Endothelial cell of umbilical vein (primary cell): ENCODE measurements at regions not wholly inside any gene's neighbourhood (a gene's known extent, or its start where the extent isn't known, plus 50 kb on each side); places are given as distances from the start of the nearest gene placed in this dataset.

Source experiments
- BruUV-seq: library from RNA; stranded (reverse); fragments of 400-500 nt; replicated peaks from 2 replicates; lab custom pipeline; 2021; lab: Mats Ljungman, UMichigan
- CTCF ChIA-PET: fragments of 300-600, 350-600 bp; sonication (Branson Sonifier 250); formaldehyde crosslinking; loops from one replicate; lab custom pipeline; 2021; ENCODE audit warnings: antibody characterized with exemption, inconsistent platforms; lab: Charles Lee
- POLR2A ChIA-PET: fragments of 300-600, 350-600 bp; sonication (Branson Sonifier 250); formaldehyde crosslinking; loops from one replicate; lab custom pipeline; 2021; ENCODE audit warnings: antibody characterized with exemption, inconsistent platforms; lab: Charles Lee
- DNase-seq: peaks from one replicate; pipeline ENCODE4 v3.0.0-alpha.2; 2011; ENCODE audit warnings: low read depth, low spot score
- FAIRE-seq: peaks from 2 replicates; lab custom pipeline; 2011; peaks lifted over from hg19 to GRCh38; lab: Jason Lieb, UNC
- H2AFZ ChIP-seq: 2 replicates; pipeline ENCODE4 v1.6.0; 2012; ENCODE audit warnings: low read depth, low read length, control low read depth, inconsistent platforms
- H3K27ac ChIP-seq: 2 replicates; pipeline ENCODE4 v1.5.1; 2011; ENCODE audit warnings: low read depth, mild to moderate bottlenecking, control low read depth, low read length, moderate library complexity; ENCODE audit not compliant: insufficient read depth
- H3K27me3 ChIP-seq, 2 experiments: 2 replicates each; pipeline versions ENCODE4 v1.6.0 to v1.6.1; 2011; ENCODE audit warnings: low read length in 2 of 2, mixed read lengths in 1 of 2; ENCODE audit not compliant: control insufficient read depth in 2 of 2, insufficient read depth in 2 of 2
- H3K36me3 ChIP-seq, 2 experiments: 2 replicates in 1 of 2; 3 replicates in 1 of 2; pipeline ENCODE4 v1.5.1; 2011; ENCODE audit warnings: low read length in 2 of 2, mild to moderate bottlenecking in 1 of 2, moderate library complexity in 1 of 2; ENCODE audit not compliant: control insufficient read depth in 2 of 2, insufficient read depth in 2 of 2; ENCODE audit errors: extremely low read depth in 1 of 2
- H3K4me1 ChIP-seq: 3 replicates; pipeline ENCODE4 v1.5.1; 2011; ENCODE audit warnings: mild to moderate bottlenecking, low read length; ENCODE audit not compliant: control insufficient read depth, insufficient read depth; ENCODE audit errors: extremely low read depth
- H3K4me2 ChIP-seq: 2 replicates; pipeline ENCODE4 v1.6.1; 2011; ENCODE audit warnings: low read length, control low read depth, mixed read lengths; ENCODE audit not compliant: insufficient read depth
- H3K4me3 ChIP-seq, 3 experiments: fragments of 200-600 bp in 1 of 3; sonication (generic), shearing (Covaris generic) in 1 of 3; replicated peaks in 1 of 3; 2 replicates each; pipeline ENCODE4 v1.5.1; 2011 to 2016; ENCODE audit warnings: control low read depth in 3 of 3, low read length in 3 of 3, mild to moderate bottlenecking in 2 of 3, inconsistent platforms in 1 of 3, low read depth in 1 of 3, moderate library complexity in 1 of 3; ENCODE audit not compliant: insufficient read depth in 1 of 3
- H3K79me2 ChIP-seq: 2 replicates; pipeline ENCODE4 v1.6.0; 2012; ENCODE audit warnings: low read length, inconsistent platforms; ENCODE audit not compliant: control insufficient read depth, insufficient read depth
- H3K9ac ChIP-seq: replicated peaks from 2 replicates; pipeline ENCODE3; 2011; ENCODE audit warnings: low read length, control low read depth; ENCODE audit not compliant: insufficient read depth; ENCODE audit errors: extremely low read depth
- H3K9me1 ChIP-seq: replicated peaks from 3 replicates; pipeline ENCODE4 v1.6.0; 2011; ENCODE audit warnings: mild to moderate bottlenecking, low read length; ENCODE audit not compliant: control insufficient read depth, insufficient read depth; ENCODE audit errors: extremely low read depth
- H3K9me3 ChIP-seq: replicated peaks from 2 replicates; pipeline ENCODE4 v1.5.1; 2012; ENCODE audit warnings: low read length, inconsistent platforms; ENCODE audit not compliant: control insufficient read depth, insufficient read depth
- H4K20me1 ChIP-seq: replicated peaks from 2 replicates; pipeline ENCODE3; 2011; ENCODE audit warnings: mild to moderate bottlenecking, low read length; ENCODE audit not compliant: control insufficient read depth, insufficient read depth; ENCODE audit errors: extremely low read depth
- CTCF ChIP-seq, 2 donors: IDR thresholded peaks; 1 replicate in 1 of 2; 2 replicates in 1 of 2; pipeline ENCODE4 v1.5.1; 2011; ENCODE audit warnings: low read length in 2 of 2, mild to moderate bottlenecking in 2 of 2, moderate library complexity in 2 of 2, control low read depth in 1 of 2, inconsistent platforms in 1 of 2, low read depth in 1 of 2; ENCODE audit not compliant: insufficient read depth in 1 of 2; ENCODE audit errors: extremely low read depth in 1 of 2
- EZH2 ChIP-seq: IDR thresholded peaks from 2 replicates; pipeline ENCODE4 v1.6.1; 2012; ENCODE audit warnings: borderline replicate concordance, low read depth, mild to moderate bottlenecking, moderate library complexity, low read length, inconsistent platforms; ENCODE audit not compliant: severe bottlenecking
- FOS ChIP-seq: IDR thresholded peaks from 2 replicates; pipeline ENCODE4 v1.6.1; 2011; ENCODE audit warnings: mild to moderate bottlenecking, low read length, moderate library complexity, borderline replicate concordance; ENCODE audit not compliant: insufficient read depth
- GATA2 ChIP-seq: IDR thresholded peaks from 2 replicates; pipeline ENCODE4 v1.7.0; 2011; ENCODE audit warnings: low read depth, mild to moderate bottlenecking, moderate library complexity, mixed read lengths, low read length; ENCODE audit not compliant: insufficient read length, insufficient read depth
- JUN ChIP-seq: IDR thresholded peaks from 2 replicates; pipeline ENCODE4 v1.6.1; 2011; ENCODE audit warnings: borderline replicate concordance, low read depth; ENCODE audit not compliant: insufficient read length, insufficient read depth
- MAX ChIP-seq: IDR thresholded peaks from 2 replicates; pipeline ENCODE4 v1.6.1; 2011; ENCODE audit not compliant: insufficient read depth, insufficient read length
- MYC ChIP-seq: IDR thresholded peaks from one replicate; pipeline ENCODE4 v1.6.1; 2011; ENCODE audit warnings: mild to moderate bottlenecking, low read depth, low read length
- POLR2A ChIP-seq: IDR thresholded peaks from 2 replicates; pipeline ENCODE4 v1.6.1; 2012; ENCODE audit warnings: low read depth, mild to moderate bottlenecking, control low read depth, low read length
- POLR2AphosphoS5 ChIP-seq: IDR thresholded peaks from 2 replicates; pipeline ENCODE4 v1.6.1; 2012; ENCODE audit warnings: low read depth, mild to moderate bottlenecking, control low read depth, low read length, moderate library complexity; ENCODE audit not compliant: insufficient read depth
- dilution Hi-C: fragments of 300-500 bp; cut with MboI; formaldehyde crosslinking; loops from one replicate; pipeline ENCODE4 v1.15.0; 2019; ENCODE audit warnings: low sequenced_read_pairs; ENCODE audit not compliant: extremely low pct_ligation_motif_present
- intact Hi-C: fragments of 100-400 bp; cut with micrococcal nuclease; formaldehyde crosslinking; loops from one replicate; pipeline ENCODE4 v1.10.0; 2022

- no peaks in the 10 kb centered on the region for H3K27me3 ChIP-seq
- no peaks in the 10 kb centered on the region for H3K79me2 ChIP-seq
- H3K27ac ChIP-seq = no peak overlapping the region
- no peak overlapping the region for H2AFZ ChIP-seq
- BruUV-seq = no TSS peak
- no peaks in the 10 kb centered on the region for H3K4me1 ChIP-seq
- dilution Hi-C loops = no loop called here
- ChIA-PET POLR2A (no interaction called here), CTCF (no interaction called here)
- no peaks in the 10 kb centered on the region for H3K9me1 ChIP-seq
- H3K4me2 ChIP-seq = no peak overlapping the region
- no peak for TF ChIP-seq POLR2A
- no peak for TF ChIP-seq MAX
- no peak for TF ChIP-seq CTCF (IDR thresholded peaks at IDR 0.05; ENCODE audit: extremely low read depth in 1 of 2, insufficient read depth in 1 of 2, low read depth in 1 of 2, low read length in 2 of 2)
- TF ChIP-seq GATA2 = no peak
- TF ChIP-seq FOS = no peak
- TF ChIP-seq MYC = no peak
- TF ChIP-seq POLR2AphosphoS5 = no peak
- TF ChIP-seq JUN = no peak
- no peak for TF ChIP-seq EZH2
- no peaks in the 10 kb centered on the region for H4K20me1 ChIP-seq
- no peak overlapping the region for H3K9ac ChIP-seq
- intact Hi-C loops = no loop called here
- no peak overlapping the region for H3K4me3 ChIP-seq
- FAIRE-seq (no peak), DNase-seq (no peak)
- no peaks in the 10 kb centered on the region for H3K9me3 ChIP-seq
- H3K36me3 ChIP-seq = no peaks in the 10 kb centered on the region
Observed at GRCh38 chr14:29982171-29982570, 54.5 kb upstream of the PRKD1 start.
